ENCODE measurements at regions not wholly inside any gene's neighbourhood (a gene's known extent, or its start where the extent isn't known, plus 50 kb on each side); places are given as distances from the start of the nearest gene placed in this dataset.
"Not testable (repeated sequence)": the region's sequence is repeated elsewhere in the genome, so short reads cannot be mapped to it uniquely, and the experiment has no call there.

- no peaks in the 10 kb centered on the region for H3K9me3 ChIP-seq (ENCODE audit: control insufficient read depth, low read length)
- no peaks in the 10 kb centered on the region for H3K27me3 ChIP-seq (ENCODE audit: control insufficient read depth, insufficient read depth, low read length, poor library complexity, severe bottlenecking)
- no peaks in the 10 kb centered on the region for H3K4me1 ChIP-seq (ENCODE audit: control insufficient read depth, insufficient read depth, low read length)
- H3K36me3 ChIP-seq (ENCODE audit: control insufficient read depth, insufficient read depth, low read length), result no peaks in the 10 kb centered on the region
- 93 to 95% methylated on average over 2 of the region's 2 CpGs for WGBS, 2 experiments
- H3K4me3 ChIP-seq (ENCODE audit: insufficient read depth, low read depth, low read length), result no peak overlapping the region
- H3K27ac ChIP-seq (ENCODE audit: insufficient read depth, low read depth, low read length, poor library complexity, severe bottlenecking), result no peak overlapping the region
These were observed 202.0 kb downstream of the SHQ1 start for GRCh38 chr3:72646263-72646662.

DNA sequence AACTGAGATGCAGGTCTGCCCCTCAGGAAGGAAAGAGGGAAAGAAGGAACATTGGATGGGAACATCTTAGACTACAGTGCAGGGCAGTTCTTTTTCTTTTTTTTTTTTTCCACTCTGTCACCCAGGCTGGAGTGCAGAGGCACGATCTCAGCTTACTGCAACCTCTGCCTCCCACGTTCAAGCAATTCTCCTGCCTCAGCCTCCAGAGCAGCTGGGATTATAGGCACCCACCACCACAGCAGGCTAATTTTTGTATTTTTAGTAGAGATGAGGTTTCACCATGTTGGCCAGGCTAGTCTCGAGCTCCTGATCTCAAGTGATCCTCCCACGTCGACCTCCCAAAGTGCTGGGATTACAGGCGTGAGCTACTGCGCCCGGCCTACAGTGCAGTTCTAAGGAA is 204.6 kb downstream of the SHQ1 start:
- H3K27me3 ChIP-seq (ENCODE audit: control insufficient read depth, insufficient read depth, low read length, poor library complexity, severe bottlenecking); H3K27ac ChIP-seq (ENCODE audit: insufficient read depth, low read depth, low read length, poor library complexity, severe bottlenecking); H3K4me1 ChIP-seq (ENCODE audit: control insufficient read depth, insufficient read depth, low read length); H3K36me3 ChIP-seq (ENCODE audit: control insufficient read depth, insufficient read depth, low read length); H3K4me3 ChIP-seq (ENCODE audit: insufficient read depth, low read depth, low read length); H3K9me3 ChIP-seq (ENCODE audit: control insufficient read depth, low read length): not testable (repeated sequence)
- 90 to 93% methylated on average over 8 of the region's 8 CpGs for WGBS, 2 experiments

DNA sequence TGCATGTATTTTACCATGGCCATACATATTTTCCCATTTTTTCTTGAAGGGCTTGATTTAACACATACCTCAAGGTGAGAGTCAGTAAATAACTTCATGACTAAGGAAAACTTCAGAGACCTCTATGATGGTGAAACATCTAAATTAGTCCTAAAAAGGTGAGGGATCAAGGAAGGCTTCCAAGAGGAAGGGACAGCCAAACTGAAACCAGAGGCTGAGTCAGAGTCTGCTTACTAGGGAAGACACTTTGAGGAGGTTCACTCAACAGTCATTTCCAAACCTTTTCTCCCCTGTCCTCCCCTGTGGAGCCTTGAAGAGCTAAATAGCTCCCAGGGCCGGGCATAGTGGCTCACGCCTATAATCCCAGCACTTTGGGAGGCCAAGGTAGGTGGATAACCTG is 206.6 kb downstream of the SHQ1 start:
- H3K27me3 ChIP-seq (ENCODE audit: control insufficient read depth, insufficient read depth, low read length, poor library complexity, severe bottlenecking), result no peaks in the 10 kb centered on the region
- 75 to 76% methylated on average over 2 of the region's 2 CpGs for WGBS, 2 experiments

DNA sequence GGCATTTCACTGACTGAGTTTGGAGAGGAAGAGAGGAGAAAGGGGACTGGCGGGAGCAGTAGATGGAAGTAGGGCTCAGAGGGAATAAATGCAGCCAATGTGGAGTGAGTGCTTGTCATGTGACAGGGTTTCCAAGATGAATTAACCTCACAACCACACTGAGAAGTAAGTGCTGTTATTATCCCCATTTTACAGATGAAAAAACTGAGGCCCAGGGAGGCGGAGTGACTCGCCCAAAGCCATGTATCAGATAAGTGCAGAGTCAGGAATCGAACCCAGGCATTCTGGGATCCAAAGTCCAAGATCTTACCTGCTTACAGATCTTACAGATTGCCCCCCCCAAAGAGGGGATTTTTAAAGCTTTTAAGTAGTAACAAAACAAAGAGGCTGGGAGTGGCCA is 207.2 kb downstream of the SHQ1 start:
- WGBS, 2 experiments, result 92 to 96% methylated on average over 4 of the region's 4 CpGs
- H3K9me3 ChIP-seq (ENCODE audit: control insufficient read depth, low read length), result no peaks in the 10 kb centered on the region
- H3K4me1 ChIP-seq (ENCODE audit: control insufficient read depth, insufficient read depth, low read length), result no peaks in the 10 kb centered on the region
- no peaks in the 10 kb centered on the region for H3K36me3 ChIP-seq (ENCODE audit: control insufficient read depth, insufficient read depth, low read length)
- H3K27me3 ChIP-seq (ENCODE audit: control insufficient read depth, insufficient read depth, low read length, poor library complexity, severe bottlenecking), result no peaks in the 10 kb centered on the region
- no peak overlapping the region for H3K4me3 ChIP-seq (ENCODE audit: insufficient read depth, low read depth, low read length)
- no peak overlapping the region for H3K27ac ChIP-seq (ENCODE audit: insufficient read depth, low read depth, low read length, poor library complexity, severe bottlenecking)

More for the DNA sequence above, 206.6 kb downstream of the SHQ1 start:
- Histone ChIP-seq H3K36me3 (ENCODE audit: control insufficient read depth, insufficient read depth, low read length) (no peaks in the 10 kb centered on the region), H3K27ac (ENCODE audit: insufficient read depth, low read depth, low read length, poor library complexity, severe bottlenecking) (no peak overlapping the region), H3K4me1 (ENCODE audit: control insufficient read depth, insufficient read depth, low read length) (no peaks in the 10 kb centered on the region), H3K4me3 (ENCODE audit: insufficient read depth, low read depth, low read length) (no peak overlapping the region), H3K9me3 (ENCODE audit: control insufficient read depth, low read length) (no peaks in the 10 kb centered on the region)

DNA sequence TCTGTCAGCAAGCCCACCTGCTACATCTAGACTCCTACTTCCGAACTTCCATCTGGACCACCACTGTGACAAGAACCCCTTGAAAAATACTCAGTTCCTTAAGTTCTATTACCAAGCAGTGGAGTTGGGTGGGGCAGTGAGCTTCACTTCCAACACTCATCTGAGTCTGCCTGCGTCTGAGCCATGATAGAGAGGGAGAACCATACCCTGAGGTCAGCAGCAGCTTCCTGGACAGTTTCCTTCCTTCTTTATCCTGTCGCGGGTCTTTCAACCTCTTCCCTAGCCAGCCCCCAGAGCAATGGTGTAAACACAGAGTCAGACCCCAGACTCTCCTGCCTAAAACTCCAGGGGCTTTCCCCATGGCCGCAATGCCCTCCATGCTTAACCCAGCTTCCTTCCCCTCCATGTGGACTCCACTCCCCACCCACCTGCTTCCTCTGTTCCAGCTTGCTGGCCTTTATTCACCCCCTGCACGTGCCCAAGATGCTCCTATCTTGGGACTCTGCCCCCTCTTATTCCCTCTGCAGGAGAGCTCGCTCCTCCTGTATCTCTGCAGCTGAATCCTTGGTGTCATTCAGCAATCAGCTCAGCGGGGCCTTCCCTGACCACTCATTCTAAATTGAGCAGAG is 211.2 kb downstream of the SHQ1 start:
- Histone ChIP-seq H3K27ac (ENCODE audit: insufficient read depth, low read depth, low read length, poor library complexity, severe bottlenecking) (no peak overlapping the region), H3K27me3 (ENCODE audit: control insufficient read depth, insufficient read depth, low read length, poor library complexity, severe bottlenecking) (no peaks in the 10 kb centered on the region), H3K9me3 (ENCODE audit: control insufficient read depth, low read length) (no peaks in the 10 kb centered on the region), H3K4me3 (ENCODE audit: insufficient read depth, low read depth, low read length) (no peak overlapping the region), H3K36me3 (ENCODE audit: control insufficient read depth, insufficient read depth, low read length) (no peaks in the 10 kb centered on the region), H3K4me1 (ENCODE audit: control insufficient read depth, insufficient read depth, low read length) (no peaks in the 10 kb centered on the region)
- WGBS, 2 experiments, result 83 to 84% methylated on average over 8 of the region's 8 CpGs

GRCh38 chr3:72635551-72635950 is 212.7 kb downstream of the SHQ1 start:
- Histone ChIP-seq H3K27ac (ENCODE audit: insufficient read depth, low read depth, low read length, poor library complexity, severe bottlenecking) (no peak overlapping the region), H3K27me3 (ENCODE audit: control insufficient read depth, insufficient read depth, low read length, poor library complexity, severe bottlenecking) (no peaks in the 10 kb centered on the region), H3K36me3 (ENCODE audit: control insufficient read depth, insufficient read depth, low read length) (no peaks in the 10 kb centered on the region), H3K9me3 (ENCODE audit: control insufficient read depth, low read length) (no peaks in the 10 kb centered on the region), H3K4me3 (ENCODE audit: insufficient read depth, low read depth, low read length) (no peak overlapping the region), H3K4me1 (ENCODE audit: control insufficient read depth, insufficient read depth, low read length) (no peaks in the 10 kb centered on the region)
- WGBS, 2 experiments, result 95 to 100% methylated on average over 2 to 3 of the region's 4 CpGs

DNA sequence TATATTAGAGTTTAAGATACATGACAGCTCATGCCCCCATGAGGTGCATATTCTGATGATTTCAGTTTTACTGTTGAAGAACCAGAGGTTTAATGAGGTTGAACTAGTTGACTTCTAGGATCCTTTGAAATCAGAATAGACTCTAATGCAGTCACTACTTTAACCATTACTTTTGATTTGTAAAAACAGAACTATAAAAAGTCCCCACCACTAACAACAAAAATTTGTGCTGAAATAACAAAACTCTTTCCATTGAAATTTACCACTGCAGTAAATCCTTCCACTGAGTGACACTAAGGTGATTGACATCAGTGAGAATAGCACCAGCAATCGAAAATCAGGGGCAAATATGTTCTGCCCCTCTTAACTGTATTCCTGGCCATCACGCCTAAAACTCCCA is 214.1 kb downstream of the SHQ1 start:
- H3K36me3 ChIP-seq (ENCODE audit: control insufficient read depth, insufficient read depth, low read length), result no peaks in the 10 kb centered on the region
- H3K9me3 ChIP-seq (ENCODE audit: control insufficient read depth, low read length), result no peaks in the 10 kb centered on the region
- peaks cover 4% of the 10 kb centered on the region for H3K4me1 ChIP-seq (ENCODE audit: control insufficient read depth, insufficient read depth, low read length)
- no peak overlapping the region for H3K27ac ChIP-seq (ENCODE audit: insufficient read depth, low read depth, low read length, poor library complexity, severe bottlenecking)
- no peaks in the 10 kb centered on the region for H3K27me3 ChIP-seq (ENCODE audit: control insufficient read depth, insufficient read depth, low read length, poor library complexity, severe bottlenecking)
- no peak overlapping the region for H3K4me3 ChIP-seq (ENCODE audit: insufficient read depth, low read depth, low read length)
- 92 to 95% methylated on average over 2 of the region's 2 CpGs for WGBS, 2 experiments

- Histone ChIP-seq H3K4me3 (ENCODE audit: insufficient read depth, low read depth, low read length) (no peak overlapping the region), H3K4me1 (ENCODE audit: control insufficient read depth, insufficient read depth, low read length) (peaks cover 4% of the 10 kb centered on the region), H3K27ac (ENCODE audit: insufficient read depth, low read depth, low read length, poor library complexity, severe bottlenecking) (no peak overlapping the region), H3K9me3 (ENCODE audit: control insufficient read depth, low read length) (no peaks in the 10 kb centered on the region), H3K27me3 (ENCODE audit: control insufficient read depth, insufficient read depth, low read length, poor library complexity, severe bottlenecking) (no peaks in the 10 kb centered on the region), H3K36me3 (ENCODE audit: control insufficient read depth, insufficient read depth, low read length) (no peaks in the 10 kb centered on the region)
- WGBS, 2 experiments, result 92% methylated on average over 5 of the region's 5 CpGs
These were observed 214.7 kb downstream of the SHQ1 start for GRCh38 chr3:72633534-72633933.

GRCh38 chr3:72633121-72633520 is 215.1 kb downstream of the SHQ1 start:
- Histone ChIP-seq H3K4me1 (ENCODE audit: control insufficient read depth, insufficient read depth, low read length) (peaks cover 4% of the 10 kb centered on the region), H3K27ac (ENCODE audit: insufficient read depth, low read depth, low read length, poor library complexity, severe bottlenecking) (no peak overlapping the region), H3K27me3 (ENCODE audit: control insufficient read depth, insufficient read depth, low read length, poor library complexity, severe bottlenecking) (no peaks in the 10 kb centered on the region), H3K9me3 (ENCODE audit: control insufficient read depth, low read length) (no peaks in the 10 kb centered on the region), H3K36me3 (ENCODE audit: control insufficient read depth, insufficient read depth, low read length) (no peaks in the 10 kb centered on the region), H3K4me3 (ENCODE audit: insufficient read depth, low read depth, low read length) (no peak overlapping the region)
- 95 to 97% methylated on average over 4 of the region's 4 CpGs for WGBS, 2 experiments

DNA sequence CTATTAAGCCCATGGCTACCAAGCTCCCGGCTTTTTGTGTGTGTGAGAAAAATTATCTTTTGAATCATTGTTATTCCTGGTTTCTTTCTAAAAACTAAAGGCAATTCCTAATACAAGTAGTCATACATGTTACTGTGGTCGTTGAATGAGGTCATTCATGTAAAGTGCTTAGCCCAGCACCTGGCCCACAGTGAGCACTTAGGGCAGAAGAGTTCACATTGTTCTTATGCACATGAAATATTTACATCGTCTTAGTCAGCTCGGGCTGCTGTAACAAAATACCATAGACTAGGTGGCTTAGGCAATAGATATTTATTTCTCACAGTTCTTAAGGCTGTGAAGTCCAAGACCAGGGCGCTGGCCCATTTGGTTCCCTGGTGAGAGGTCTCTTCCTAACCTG is 216.1 kb downstream of the SHQ1 start:
- 92 to 94% methylated on average over 5 of the region's 5 CpGs for WGBS, 2 experiments
- no peaks in the 10 kb centered on the region for H3K36me3 ChIP-seq (ENCODE audit: control insufficient read depth, insufficient read depth, low read length)

DNA sequence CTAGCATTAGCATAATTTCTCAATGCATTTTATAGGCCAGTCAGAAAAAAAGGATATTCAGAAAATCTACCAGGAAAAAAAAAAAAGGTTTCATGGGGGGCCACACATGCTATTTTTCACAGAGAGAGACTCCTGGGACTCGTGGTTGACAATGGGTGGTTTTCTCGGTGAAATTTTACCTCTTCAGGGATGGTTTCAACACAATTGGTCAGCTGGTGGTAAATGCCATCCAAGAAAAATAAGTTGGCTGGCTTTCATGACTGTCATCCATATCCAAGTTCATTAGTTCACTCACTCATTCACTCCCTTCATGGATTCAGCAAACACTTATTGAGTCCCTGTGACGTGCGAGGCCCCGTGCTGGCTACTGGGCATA is 217.3 kb downstream of the SHQ1 start:
- no peak overlapping the region for H3K4me3 ChIP-seq (ENCODE audit: insufficient read depth, low read depth, low read length)
- no peaks in the 10 kb centered on the region for H3K27me3 ChIP-seq (ENCODE audit: control insufficient read depth, insufficient read depth, low read length, poor library complexity, severe bottlenecking)
- H3K9me3 ChIP-seq (ENCODE audit: control insufficient read depth, low read length), result no peaks in the 10 kb centered on the region
- 95 to 96% methylated on average over 5 of the region's 5 CpGs for WGBS, 2 experiments
- H3K4me1 ChIP-seq (ENCODE audit: control insufficient read depth, insufficient read depth, low read length), result peaks cover 4% of the 10 kb centered on the region
- no peak overlapping the region for H3K27ac ChIP-seq (ENCODE audit: insufficient read depth, low read depth, low read length, poor library complexity, severe bottlenecking)
- no peaks in the 10 kb centered on the region for H3K36me3 ChIP-seq (ENCODE audit: control insufficient read depth, insufficient read depth, low read length)

More for the DNA sequence above, 216.1 kb downstream of the SHQ1 start:
- Histone ChIP-seq H3K9me3 (ENCODE audit: control insufficient read depth, low read length) (no peaks in the 10 kb centered on the region), H3K27me3 (ENCODE audit: control insufficient read depth, insufficient read depth, low read length, poor library complexity, severe bottlenecking) (no peaks in the 10 kb centered on the region), H3K4me1 (ENCODE audit: control insufficient read depth, insufficient read depth, low read length) (peaks cover 4% of the 10 kb centered on the region), H3K27ac (ENCODE audit: insufficient read depth, low read depth, low read length, poor library complexity, severe bottlenecking) (no peak overlapping the region), H3K4me3 (ENCODE audit: insufficient read depth, low read depth, low read length) (no peak overlapping the region)
